ENCODE measurements at regions not wholly inside any gene's neighbourhood (a gene's known extent, or its start where the extent isn't known, plus 50 kb on each side); places are given as distances from the start of the nearest gene placed in this dataset.

- POLR2A ChIA-PET = no interaction called here
Observed at GRCh38 chr11:106410902-106411301, 333.4 kb downstream of the AASDHPPT start.

More at GRCh38 chr11:106410902-106411301, 333.4 kb downstream of the AASDHPPT start:
- dilution Hi-C loops (cut with MboI; ENCODE audit: extremely low pct_ligation_motif_present, low sequenced_read_pairs) = no loop called here
- intact Hi-C loops (cut with micrococcal nuclease) = no loop called here
- no peaks in the 10 kb centered on the region for H3K9me3 ChIP-seq (replicated peaks; ENCODE audit: control insufficient read depth, insufficient read depth, low read length)
- FAIRE-seq (no peak), DNase-seq (ENCODE audit: low read depth, low spot score) (no peak)
- no peak overlapping the region for H3K4me3 ChIP-seq (replicated peaks in 1 of 3; ENCODE audit: insufficient read depth in 1 of 3, low read depth in 1 of 3, low read length in 3 of 3)
- H3K27ac ChIP-seq (ENCODE audit: insufficient read depth, low read depth, low read length) = no peak overlapping the region
- H3K9ac ChIP-seq (replicated peaks; ENCODE audit: extremely low read depth, insufficient read depth, low read length) = no peak overlapping the region
- H2AFZ ChIP-seq (ENCODE audit: low read depth, low read length) = no peak overlapping the region
- BruUV-seq (replicated peaks) = no TSS peak
- no peaks in the 10 kb centered on the region for H3K9me1 ChIP-seq (replicated peaks; ENCODE audit: control insufficient read depth, extremely low read depth, insufficient read depth, low read length)
- no peak overlapping the region for H3K4me2 ChIP-seq (ENCODE audit: insufficient read depth, low read length)
- H4K20me1 ChIP-seq (replicated peaks; ENCODE audit: control insufficient read depth, extremely low read depth, insufficient read depth, low read length) = no peaks in the 10 kb centered on the region
- no peaks in the 10 kb centered on the region for H3K27me3 ChIP-seq (ENCODE audit: control insufficient read depth in 2 of 2, insufficient read depth in 2 of 2, low read length in 2 of 2)
- CTCF ChIA-PET = no interaction called here
- no peaks in the 10 kb centered on the region for H3K4me1 ChIP-seq (ENCODE audit: control insufficient read depth, extremely low read depth, insufficient read depth, low read length)
- TF ChIP-seq JUN (IDR thresholded peaks at IDR 0.05; ENCODE audit: borderline replicate concordance, insufficient read depth, insufficient read length, low read depth) = no peak
- TF ChIP-seq POLR2A (IDR thresholded peaks at IDR 0.05; ENCODE audit: low read depth, low read length) = no peak
- TF ChIP-seq FOS (IDR thresholded peaks at IDR 0.05; ENCODE audit: borderline replicate concordance, insufficient read depth, low read length) = no peak
- TF ChIP-seq, protein P1, sequence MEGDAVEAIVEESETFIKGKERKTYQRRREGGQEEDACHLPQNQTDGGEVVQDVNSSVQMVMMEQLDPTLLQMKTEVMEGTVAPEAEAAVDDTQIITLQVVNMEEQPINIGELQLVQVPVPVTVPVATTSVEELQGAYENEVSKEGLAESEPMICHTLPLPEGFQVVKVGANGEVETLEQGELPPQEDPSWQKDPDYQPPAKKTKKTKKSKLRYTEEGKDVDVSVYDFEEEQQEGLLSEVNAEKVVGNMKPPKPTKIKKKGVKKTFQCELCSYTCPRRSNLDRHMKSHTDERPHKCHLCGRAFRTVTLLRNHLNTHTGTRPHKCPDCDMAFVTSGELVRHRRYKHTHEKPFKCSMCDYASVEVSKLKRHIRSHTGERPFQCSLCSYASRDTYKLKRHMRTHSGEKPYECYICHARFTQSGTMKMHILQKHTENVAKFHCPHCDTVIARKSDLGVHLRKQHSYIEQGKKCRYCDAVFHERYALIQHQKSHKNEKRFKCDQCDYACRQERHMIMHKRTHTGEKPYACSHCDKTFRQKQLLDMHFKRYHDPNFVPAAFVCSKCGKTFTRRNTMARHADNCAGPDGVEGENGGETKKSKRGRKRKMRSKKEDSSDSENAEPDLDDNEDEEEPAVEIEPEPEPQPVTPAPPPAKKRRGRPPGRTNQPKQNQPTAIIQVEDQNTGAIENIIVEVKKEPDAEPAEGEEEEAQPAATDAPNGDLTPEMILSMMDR (IDR thresholded peaks at IDR 0.05; ENCODE audit: extremely low read depth in 1 of 2, insufficient read depth in 1 of 2, low read depth in 1 of 2, low read length in 2 of 2) = no peak
- TF ChIP-seq, protein P2, sequence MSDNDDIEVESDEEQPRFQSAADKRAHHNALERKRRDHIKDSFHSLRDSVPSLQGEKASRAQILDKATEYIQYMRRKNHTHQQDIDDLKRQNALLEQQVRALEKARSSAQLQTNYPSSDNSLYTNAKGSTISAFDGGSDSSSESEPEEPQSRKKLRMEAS (IDR thresholded peaks at IDR 0.05; ENCODE audit: insufficient read depth, insufficient read length) = no peak
- TF ChIP-seq EZH2 (IDR thresholded peaks at IDR 0.05; ENCODE audit: borderline replicate concordance, low read depth, low read length, severe bottlenecking) = no peak
- no peak for TF ChIP-seq MYC (IDR thresholded peaks at IDR 0.05; ENCODE audit: low read depth, low read length)
- TF ChIP-seq POLR2AphosphoS5 (IDR thresholded peaks at IDR 0.05; ENCODE audit: insufficient read depth, low read depth, low read length) = no peak
- no peak for TF ChIP-seq GATA2 (IDR thresholded peaks at IDR 0.05; ENCODE audit: insufficient read depth, insufficient read length, low read depth, low read length)
- no peaks in the 10 kb centered on the region for H3K79me2 ChIP-seq (ENCODE audit: control insufficient read depth, insufficient read depth, low read length)
- no peaks in the 10 kb centered on the region for H3K36me3 ChIP-seq (ENCODE audit: control insufficient read depth in 2 of 2, extremely low read depth in 1 of 2, insufficient read depth in 2 of 2, low read length in 2 of 2)

All from endothelial cell of umbilical vein (primary cell).